ENCODE measurements at regions not wholly inside any gene's neighbourhood (a gene's known extent, or its start where the extent isn't known, plus 50 kb on each side); places are given as distances from the start of the nearest gene placed in this dataset.
"Not testable (repeated sequence)": the region's sequence is repeated elsewhere in the genome, so short reads cannot be mapped to it uniquely, and the experiment has no call there.

GRCh38 chr6:30813631-30814145, 69.3 kb upstream of the IER3 start:
- H3K36me3 ChIP-seq (ENCODE audit: insufficient read depth, low read length): no peaks in the 10 kb centered on the region; the same call in 1 of the 2 replicates
- H3K4me1 ChIP-seq (ENCODE audit: insufficient read depth, low read length, severe bottlenecking): no peaks in the 10 kb centered on the region
- H3K4me3 ChIP-seq (ENCODE audit: low read depth, low read length, poor library complexity, severe bottlenecking): no peak overlapping the region
- H3K9me3 ChIP-seq (ENCODE audit: low read length): no peaks in the 10 kb centered on the region
- TF ChIP-seq, protein P1, sequence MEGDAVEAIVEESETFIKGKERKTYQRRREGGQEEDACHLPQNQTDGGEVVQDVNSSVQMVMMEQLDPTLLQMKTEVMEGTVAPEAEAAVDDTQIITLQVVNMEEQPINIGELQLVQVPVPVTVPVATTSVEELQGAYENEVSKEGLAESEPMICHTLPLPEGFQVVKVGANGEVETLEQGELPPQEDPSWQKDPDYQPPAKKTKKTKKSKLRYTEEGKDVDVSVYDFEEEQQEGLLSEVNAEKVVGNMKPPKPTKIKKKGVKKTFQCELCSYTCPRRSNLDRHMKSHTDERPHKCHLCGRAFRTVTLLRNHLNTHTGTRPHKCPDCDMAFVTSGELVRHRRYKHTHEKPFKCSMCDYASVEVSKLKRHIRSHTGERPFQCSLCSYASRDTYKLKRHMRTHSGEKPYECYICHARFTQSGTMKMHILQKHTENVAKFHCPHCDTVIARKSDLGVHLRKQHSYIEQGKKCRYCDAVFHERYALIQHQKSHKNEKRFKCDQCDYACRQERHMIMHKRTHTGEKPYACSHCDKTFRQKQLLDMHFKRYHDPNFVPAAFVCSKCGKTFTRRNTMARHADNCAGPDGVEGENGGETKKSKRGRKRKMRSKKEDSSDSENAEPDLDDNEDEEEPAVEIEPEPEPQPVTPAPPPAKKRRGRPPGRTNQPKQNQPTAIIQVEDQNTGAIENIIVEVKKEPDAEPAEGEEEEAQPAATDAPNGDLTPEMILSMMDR (IDR thresholded peaks at IDR 0.05; ENCODE audit: low read length): no peak
- TF ChIP-seq EZH2 (IDR thresholded peaks at IDR 0.05; ENCODE audit: borderline replicate concordance, low read length): no peak
- H3K27me3 ChIP-seq (ENCODE audit: insufficient read depth, low read length): no peaks in the 10 kb centered on the region; the same call in 1 of the 2 replicates
- no peaks in the 10 kb centered on the region for H3K9me2 ChIP-seq (ENCODE audit: low read depth, low read length)
- no peaks in the 10 kb centered on the region for H3K79me2 ChIP-seq (ENCODE audit: insufficient read depth, low read length)
- no peak overlapping the region for H3K9ac ChIP-seq (ENCODE audit: low read length)
- no peak overlapping the region for H3K4me2 ChIP-seq (ENCODE audit: low read length)
- H4K20me1 ChIP-seq (ENCODE audit: insufficient read depth, low read length): no peaks in the 10 kb centered on the region
- H3K27ac ChIP-seq (ENCODE audit: low read depth, low read length, poor library complexity, severe bottlenecking): no peak overlapping the region
- H3F3A ChIP-seq (ENCODE audit: insufficient read depth, low read length): no peaks in the 10 kb centered on the region
- no peak overlapping the region for H2AFZ ChIP-seq (ENCODE audit: low read length)

DNA sequence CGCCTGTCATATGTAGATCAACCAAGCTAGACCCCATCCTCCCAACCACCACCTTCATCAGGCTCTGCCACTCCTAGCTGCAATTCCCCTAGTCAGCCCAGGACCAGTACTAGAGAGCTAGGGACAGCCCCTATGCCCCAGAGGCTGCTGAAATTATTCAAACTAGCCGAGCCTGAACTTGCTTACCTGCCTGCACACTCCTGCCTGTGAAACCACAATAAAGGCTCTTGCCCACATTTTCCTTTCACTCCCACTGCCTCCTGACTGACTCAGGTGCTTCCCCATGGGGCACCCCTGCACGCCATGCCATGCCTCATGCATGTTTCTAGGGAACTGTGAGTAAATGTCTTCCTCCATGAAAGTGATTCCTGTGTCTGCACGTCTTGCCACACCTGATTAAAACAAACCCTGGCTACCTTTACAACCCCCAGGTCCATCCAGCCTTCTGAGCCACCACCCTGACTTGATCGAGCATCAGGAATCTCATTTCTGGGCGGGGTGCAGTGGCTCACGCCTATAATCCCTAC, 66.5 kb upstream of the IER3 start:
- no peak overlapping the region for H3K4me3 ChIP-seq (ENCODE audit: low read depth, low read length, poor library complexity, severe bottlenecking)
- H3K27me3 ChIP-seq (ENCODE audit: insufficient read depth, low read length): no peaks in the 10 kb centered on the region; the same call in 1 of the 2 replicates
- H3K27ac ChIP-seq (ENCODE audit: low read depth, low read length, poor library complexity, severe bottlenecking): no peak overlapping the region
- no peaks in the 10 kb centered on the region; the same call in 1 of the 2 replicates for H3K36me3 ChIP-seq (ENCODE audit: insufficient read depth, low read length)
- no peaks in the 10 kb centered on the region for H3K4me1 ChIP-seq (ENCODE audit: insufficient read depth, low read length, severe bottlenecking)
- H3F3A ChIP-seq (ENCODE audit: insufficient read depth, low read length): no peaks in the 10 kb centered on the region
- no peaks in the 10 kb centered on the region for H4K20me1 ChIP-seq (ENCODE audit: insufficient read depth, low read length)
- TF ChIP-seq, protein P1 (IDR thresholded peaks at IDR 0.05; ENCODE audit: low read length): no peak
- TF ChIP-seq EZH2 (IDR thresholded peaks at IDR 0.05; ENCODE audit: borderline replicate concordance, low read length): no peak
- H3K9ac ChIP-seq (ENCODE audit: low read length): no peak overlapping the region
- H3K9me2 ChIP-seq (ENCODE audit: low read depth, low read length): no peaks in the 10 kb centered on the region
- no peaks in the 10 kb centered on the region for H3K79me2 ChIP-seq (ENCODE audit: insufficient read depth, low read length)
- no peak overlapping the region for H3K4me2 ChIP-seq (ENCODE audit: low read length)
- no peaks in the 10 kb centered on the region for H3K9me3 ChIP-seq (ENCODE audit: low read length)
- no peak overlapping the region for H2AFZ ChIP-seq (ENCODE audit: low read length)

DNA sequence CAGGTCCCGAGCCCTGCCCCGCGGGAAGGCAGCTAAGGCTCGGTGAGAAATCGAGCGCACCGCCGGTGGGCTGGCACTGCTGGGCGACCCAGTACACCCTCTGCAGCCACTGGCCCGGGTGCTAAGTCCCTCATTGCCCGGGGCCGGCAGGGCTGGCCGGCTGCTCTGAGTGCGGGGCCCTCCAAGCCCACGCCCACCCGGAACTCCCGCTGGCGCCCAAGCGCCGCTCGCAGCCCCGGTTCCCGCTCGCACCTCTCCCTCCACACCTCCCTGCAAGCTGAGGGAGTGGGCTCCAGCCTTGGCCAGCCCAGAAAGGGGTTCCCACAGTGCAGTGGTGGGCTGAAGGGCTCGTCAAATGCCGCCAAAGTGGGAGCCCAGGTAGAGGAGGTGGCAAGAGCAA, 63.2 kb upstream of the IER3 start:
- not testable (repeated sequence) for H3K9me3 ChIP-seq (ENCODE audit: low read length); H3K36me3 ChIP-seq (ENCODE audit: insufficient read depth, low read length); H3K79me2 ChIP-seq (ENCODE audit: insufficient read depth, low read length); H4K20me1 ChIP-seq (ENCODE audit: insufficient read depth, low read length); H3K9ac ChIP-seq (ENCODE audit: low read length); H3F3A ChIP-seq (ENCODE audit: insufficient read depth, low read length); H3K4me3 ChIP-seq (ENCODE audit: low read depth, low read length, poor library complexity, severe bottlenecking); H3K4me2 ChIP-seq (ENCODE audit: low read length); H2AFZ ChIP-seq (ENCODE audit: low read length); H3K9me2 ChIP-seq (ENCODE audit: low read depth, low read length); H3K4me1 ChIP-seq (ENCODE audit: insufficient read depth, low read length, severe bottlenecking); H3K27ac ChIP-seq (ENCODE audit: low read depth, low read length, poor library complexity, severe bottlenecking); H3K27me3 ChIP-seq (ENCODE audit: insufficient read depth, low read length)

- TF ChIP-seq, protein P1 (IDR thresholded peaks at IDR 0.05; ENCODE audit: low read length): no peak
- no peak for TF ChIP-seq EZH2 (IDR thresholded peaks at IDR 0.05; ENCODE audit: borderline replicate concordance, low read length)
- Histone ChIP-seq H3F3A (ENCODE audit: insufficient read depth, low read length) (no peaks in the 10 kb centered on the region), H4K20me1 (ENCODE audit: insufficient read depth, low read length) (no peaks in the 10 kb centered on the region), H3K4me3 (ENCODE audit: low read depth, low read length, poor library complexity, severe bottlenecking) (no peak overlapping the region), H3K9me2 (ENCODE audit: low read depth, low read length) (no peaks in the 10 kb centered on the region), H3K36me3 (ENCODE audit: insufficient read depth, low read length) (no peaks in the 10 kb centered on the region), H3K27me3 (ENCODE audit: insufficient read depth, low read length) (no peaks in the 10 kb centered on the region; the same call in 1 of the 2 replicates), H3K9ac (ENCODE audit: low read length) (no peak overlapping the region), H3K4me2 (ENCODE audit: low read length) (no peak overlapping the region), H3K79me2 (ENCODE audit: insufficient read depth, low read length) (no peaks in the 10 kb centered on the region), H3K4me1 (ENCODE audit: insufficient read depth, low read length, severe bottlenecking) (no peaks in the 10 kb centered on the region), H3K27ac (ENCODE audit: low read depth, low read length, poor library complexity, severe bottlenecking) (no peak overlapping the region), H2AFZ (ENCODE audit: low read length) (no peak overlapping the region), H3K9me3 (ENCODE audit: low read length) (no peaks in the 10 kb centered on the region)
Measured at GRCh38 chr6:30806581-30807183, 62.3 kb upstream of the IER3 start.

Data from OCI-LY1 (cell line).